Progenitor cell of endocrine pancreas (in vitro differentiated cells): ENCODE measurements at regions not wholly inside any gene's neighbourhood (a gene's known extent, or its start where the extent isn't known, plus 50 kb on each side); places are given as distances from the start of the nearest gene placed in this dataset.
"Not testable (repeated sequence)": the region's sequence is repeated elsewhere in the genome, so short reads cannot be mapped to it uniquely, and the experiment has no call there.

ENCODE experiments used
- DNase-seq: peaks from one replicate; pipeline ENCODE4 v3.0.0; 2021; ENCODE audit warnings: low spot score; ENCODE audit not compliant: unreplicated experiment
- H3K27ac Mint-ChIP-seq: 2 replicates; pipeline ENCODE4 v1.8.0; 2021; ENCODE audit warnings: mild to moderate bottlenecking, moderate library complexity, mixed read lengths
- H3K27me3 Mint-ChIP-seq: 2 replicates; pipeline ENCODE4 v1.8.0; 2021; ENCODE audit warnings: mixed read lengths
- H3K36me3 Mint-ChIP-seq: 2 replicates; pipeline ENCODE4 v1.8.0; 2022; ENCODE audit warnings: mixed read lengths; ENCODE audit not compliant: insufficient read depth
- H3K4me1 Mint-ChIP-seq: 2 replicates; pipeline ENCODE4 v1.8.0; 2021; ENCODE audit warnings: low read depth, mixed read lengths
- H3K4me3 Mint-ChIP-seq: 2 replicates; pipeline ENCODE4 v1.8.0; 2021; ENCODE audit warnings: low read depth, mild to moderate bottlenecking, moderate library complexity, mixed read lengths
- H3K9me3 Mint-ChIP-seq: 2 replicates; pipeline ENCODE4 v1.8.0; 2021; ENCODE audit warnings: low read depth, mixed read lengths
- CTCF ChIP-seq: fragments of 200-600 bp; sonication (generic); IDR thresholded peaks from one replicate; pipeline ENCODE4 v1.5.0; 2021; ENCODE audit warnings: antibody characterized with exemption, mild to moderate bottlenecking; ENCODE audit not compliant: unreplicated experiment

- no peak for DNase-seq
- no peak overlapping the region for H3K4me3 Mint-ChIP-seq
- no peaks in the 10 kb centered on the region for H3K4me1 Mint-ChIP-seq
- no peak overlapping the region for H3K27ac Mint-ChIP-seq
- H3K36me3 Mint-ChIP-seq: no peaks in the 10 kb centered on the region
- no peaks in the 10 kb centered on the region for H3K9me3 Mint-ChIP-seq
- no peak for TF ChIP-seq CTCF
- no peaks in the 10 kb centered on the region for H3K27me3 Mint-ChIP-seq
These were observed 553.3 kb downstream of the HTR1A start for GRCh38 chr5:63408984-63409383.

GRCh38 chr5:63401436-63402046 lies 560.7 kb downstream of the HTR1A start:
- Mint-ChIP-seq H3K27me3 (no peaks in the 10 kb centered on the region), H3K9me3 (no peaks in the 10 kb centered on the region), H3K36me3 (no peaks in the 10 kb centered on the region), H3K4me3 (no peak overlapping the region), H3K4me1 (peaks cover 5% of the 10 kb centered on the region), H3K27ac (no peak overlapping the region)
- TF ChIP-seq CTCF: peak; percentile 97
- peak; percentile 66 for DNase-seq

- no peak for DNase-seq
- Mint-ChIP-seq H3K36me3 (no peaks in the 10 kb centered on the region), H3K4me3 (no peak overlapping the region), H3K27ac (no peak overlapping the region), H3K4me1 (peaks cover 5% of the 10 kb centered on the region), H3K9me3 (no peaks in the 10 kb centered on the region), H3K27me3 (no peaks in the 10 kb centered on the region)
- TF ChIP-seq CTCF: no peak
These were observed 562.2 kb downstream of the HTR1A start for GRCh38 chr5:63400079-63400478.

- H3K4me3 Mint-ChIP-seq: no peak overlapping the region
- no peak overlapping the region for H3K27ac Mint-ChIP-seq
- no peaks in the 10 kb centered on the region for H3K36me3 Mint-ChIP-seq
- no peaks in the 10 kb centered on the region for H3K27me3 Mint-ChIP-seq
- H3K9me3 Mint-ChIP-seq: no peaks in the 10 kb centered on the region
- TF ChIP-seq CTCF: no peak
- DNase-seq: no peak
- peaks cover 5% of the 10 kb centered on the region for H3K4me1 Mint-ChIP-seq
These were observed 563.9 kb downstream of the HTR1A start for GRCh38 chr5:63398346-63398745.

GRCh38 chr5:63388188-63388587 lies 574.1 kb downstream of the HTR1A start:
- H3K27me3 Mint-ChIP-seq, H3K4me3 Mint-ChIP-seq, H3K9me3 Mint-ChIP-seq, H3K4me1 Mint-ChIP-seq, H3K27ac Mint-ChIP-seq, DNase-seq, H3K36me3 Mint-ChIP-seq: not testable (repeated sequence)

GRCh38 chr5:63375851-63376250 lies 586.4 kb downstream of the HTR1A start:
- DNase-seq: no peak
- H3K9me3 Mint-ChIP-seq: no peaks in the 10 kb centered on the region
- no peaks in the 10 kb centered on the region for H3K4me1 Mint-ChIP-seq
- no peak overlapping the region for H3K27ac Mint-ChIP-seq
- no peaks in the 10 kb centered on the region for H3K36me3 Mint-ChIP-seq
- H3K27me3 Mint-ChIP-seq: no peaks in the 10 kb centered on the region
- TF ChIP-seq CTCF: no peak
- H3K4me3 Mint-ChIP-seq: no peak overlapping the region
